Spleen (tissue), 7 donors: ENCODE measurements at regions not wholly inside any gene's neighbourhood (a gene's known extent, or its start where the extent isn't known, plus 50 kb on each side); places are given as distances from the start of the nearest gene placed in this dataset.

Source experiments
- POLR2A ChIP-seq, 3 donors: fragments of 450-650 bp; IDR thresholded peaks; one replicate each; pipeline ENCODE4 v1.5.1; 2017; ENCODE audit warnings: antibody characterized with exemption in 3 of 3, mild to moderate bottlenecking in 1 of 3
- POLR2AphosphoS5 ChIP-seq, 3 donors: sonication (generic); formaldehyde crosslinking; IDR thresholded peaks; one replicate each; pipeline ENCODE4 v1.5.1; 2017; ENCODE audit warnings: antibody characterized with exemption in 3 of 3
- TF ChIP-seq, protein P1 (sequence below), 11 experiments: fragments of 200-600 bp in 7 of 11; fragments of 450-650 bp in 4 of 11; sonication (generic) in 4 of 11; IDR thresholded peaks in 8 of 11; conservative IDR thresholded peaks in 3 of 11; 1 replicate in 7 of 11; 2 replicates in 4 of 11; pipeline versions ENCODE4 v1.4.0 to v1.8.0; 2016 to 2021; ENCODE audit warnings: antibody characterized with exemption in 11 of 11, inconsistent platforms in 4 of 11, mild to moderate bottlenecking in 1 of 11
- donor health status: DM: no; HTN: no; CAD: no; lungs with moderate emphysema.
- donor health status: DM: no; HTN: no; CAD: no.
- donor health status: DM: no; HTN: no; CAD: no.

- TF ChIP-seq, protein P1, sequence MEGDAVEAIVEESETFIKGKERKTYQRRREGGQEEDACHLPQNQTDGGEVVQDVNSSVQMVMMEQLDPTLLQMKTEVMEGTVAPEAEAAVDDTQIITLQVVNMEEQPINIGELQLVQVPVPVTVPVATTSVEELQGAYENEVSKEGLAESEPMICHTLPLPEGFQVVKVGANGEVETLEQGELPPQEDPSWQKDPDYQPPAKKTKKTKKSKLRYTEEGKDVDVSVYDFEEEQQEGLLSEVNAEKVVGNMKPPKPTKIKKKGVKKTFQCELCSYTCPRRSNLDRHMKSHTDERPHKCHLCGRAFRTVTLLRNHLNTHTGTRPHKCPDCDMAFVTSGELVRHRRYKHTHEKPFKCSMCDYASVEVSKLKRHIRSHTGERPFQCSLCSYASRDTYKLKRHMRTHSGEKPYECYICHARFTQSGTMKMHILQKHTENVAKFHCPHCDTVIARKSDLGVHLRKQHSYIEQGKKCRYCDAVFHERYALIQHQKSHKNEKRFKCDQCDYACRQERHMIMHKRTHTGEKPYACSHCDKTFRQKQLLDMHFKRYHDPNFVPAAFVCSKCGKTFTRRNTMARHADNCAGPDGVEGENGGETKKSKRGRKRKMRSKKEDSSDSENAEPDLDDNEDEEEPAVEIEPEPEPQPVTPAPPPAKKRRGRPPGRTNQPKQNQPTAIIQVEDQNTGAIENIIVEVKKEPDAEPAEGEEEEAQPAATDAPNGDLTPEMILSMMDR (IDR thresholded peaks at IDR 0.05 in 8 of 11, conservative IDR thresholded peaks at IDR 0.05 in 3 of 11) = no peak
- TF ChIP-seq POLR2A (IDR thresholded peaks at IDR 0.05) = no peak
- TF ChIP-seq POLR2AphosphoS5 (IDR thresholded peaks at IDR 0.05) = no peak
Observed at GRCh38 chr3:174398761-174399160, 460.4 kb upstream of the NAALADL2 start.
